ENCODE measurements at regions not wholly inside any gene's neighbourhood (a gene's known extent, or its start where the extent isn't known, plus 50 kb on each side); places are given as distances from the start of the nearest gene placed in this dataset.

DNA sequence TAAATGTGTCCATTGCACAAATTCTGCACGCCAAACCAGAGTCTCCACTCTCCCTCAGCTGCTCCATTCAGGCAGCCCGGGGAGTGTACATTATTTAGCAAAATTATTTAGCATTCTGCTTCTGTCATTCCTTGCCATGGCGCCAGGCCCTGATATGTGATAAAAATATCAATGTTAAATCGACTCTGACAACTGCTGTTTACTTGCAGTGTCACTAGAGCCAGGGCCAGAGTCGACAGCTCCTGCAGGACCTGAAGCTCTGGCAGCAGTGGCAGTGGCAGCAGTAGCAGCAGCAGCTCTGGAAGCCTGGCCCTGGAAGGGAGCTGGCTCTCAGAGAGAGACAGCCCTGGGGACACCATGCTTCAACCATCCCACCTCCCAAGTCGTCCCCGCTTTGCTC, 224.5 kb downstream of the BUD13 start:
- Mint-ChIP-seq H3K4me1 (peaks cover 0 to 1% (median 0%) of the 10 kb centered on the region in 3 donors), H3K27ac (no peak overlapping the region), H3K4me3 (no peak overlapping the region), H3K36me3 (no peaks in the 10 kb centered on the region), H3K27me3 (peaks cover 12% of the 10 kb centered on the region), H3K9me3 (peaks cover 0 to 1% (median 0%) of the 10 kb centered on the region in 3 donors)

DNA sequence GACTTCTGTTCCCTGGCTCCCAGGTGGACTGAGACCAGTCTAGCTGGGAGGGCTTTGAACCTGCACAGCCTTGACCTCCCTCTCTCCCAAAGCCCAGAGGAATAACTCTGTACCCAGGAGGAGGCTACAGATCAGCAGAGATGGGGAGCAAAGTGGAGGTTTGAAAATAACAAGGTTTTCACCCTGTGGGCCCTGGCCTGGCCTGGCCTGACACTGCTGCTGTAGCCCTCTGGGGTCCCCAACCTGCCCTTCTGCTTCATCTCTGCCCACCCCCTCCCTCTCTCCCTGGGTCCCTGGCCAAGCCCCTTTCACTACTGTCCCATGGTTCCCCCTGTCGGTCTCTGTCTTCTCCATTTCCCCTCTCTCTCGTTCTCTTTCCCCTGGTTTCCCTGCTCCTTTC, 225.2 kb downstream of the BUD13 start:
- peaks cover 0 to 1% (median 0%) of the 10 kb centered on the region in 3 donors for H3K9me3 Mint-ChIP-seq
- peaks cover 0 to 1% (median 0%) of the 10 kb centered on the region in 3 donors for H3K4me1 Mint-ChIP-seq
- peaks cover 12% of the 10 kb centered on the region for H3K27me3 Mint-ChIP-seq
- H3K4me3 Mint-ChIP-seq = no peak overlapping the region
- no peaks in the 10 kb centered on the region for H3K36me3 Mint-ChIP-seq
- no peak overlapping the region for H3K27ac Mint-ChIP-seq

DNA sequence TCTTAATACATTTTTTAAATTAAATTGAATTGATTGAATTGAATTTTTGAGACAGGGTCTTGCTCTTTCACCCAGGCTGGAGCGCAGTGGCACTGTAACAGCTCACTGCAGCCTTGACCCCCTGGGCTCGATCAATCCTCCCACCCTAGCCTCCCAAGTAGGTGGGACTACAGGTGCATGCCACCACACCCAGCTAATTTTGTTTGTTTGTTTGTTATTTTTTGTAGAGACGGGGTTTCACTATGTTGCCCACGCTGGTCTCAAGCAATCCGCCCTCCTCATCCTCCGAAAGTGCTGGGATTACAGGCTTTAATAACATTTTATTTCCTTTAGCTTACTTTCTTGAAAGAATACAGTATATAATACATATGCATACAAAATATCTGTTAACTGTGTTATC, 226.9 kb downstream of the BUD13 start:
- peaks cover 0 to 1% (median 0%) of the 10 kb centered on the region in 3 donors for H3K4me1 Mint-ChIP-seq
- no peaks in the 10 kb centered on the region for H3K9me3 Mint-ChIP-seq

DNA sequence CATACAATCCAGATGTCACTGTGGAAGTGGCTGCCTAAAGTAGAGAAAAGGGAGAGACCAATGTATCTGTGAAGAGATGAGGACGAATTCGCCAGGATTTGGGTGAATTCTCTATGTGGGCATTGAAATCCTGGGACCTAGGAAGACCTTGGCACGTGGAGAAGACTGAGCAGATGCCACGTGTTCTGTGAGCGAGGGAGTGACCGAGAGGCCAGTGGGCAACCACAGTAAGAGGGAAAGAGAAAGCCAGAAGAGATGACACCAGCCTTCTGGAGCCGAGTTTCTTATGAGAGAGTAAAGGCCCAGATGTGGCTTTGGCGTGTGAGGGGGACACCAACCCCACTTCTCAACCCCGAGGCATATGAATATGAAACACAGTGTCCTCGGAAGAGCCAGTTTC, 228.1 kb downstream of the BUD13 start:
- H3K4me1 Mint-ChIP-seq = no peaks in the 10 kb centered on the region
- no peaks in the 10 kb centered on the region for H3K36me3 Mint-ChIP-seq

More for the DNA sequence above, 226.9 kb downstream of the BUD13 start:
- H3K27ac Mint-ChIP-seq = no peak overlapping the region
- no peaks in the 10 kb centered on the region for H3K36me3 Mint-ChIP-seq
- H3K4me3 Mint-ChIP-seq = no peak overlapping the region
- peaks cover 8% of the 10 kb centered on the region for H3K27me3 Mint-ChIP-seq

DNA sequence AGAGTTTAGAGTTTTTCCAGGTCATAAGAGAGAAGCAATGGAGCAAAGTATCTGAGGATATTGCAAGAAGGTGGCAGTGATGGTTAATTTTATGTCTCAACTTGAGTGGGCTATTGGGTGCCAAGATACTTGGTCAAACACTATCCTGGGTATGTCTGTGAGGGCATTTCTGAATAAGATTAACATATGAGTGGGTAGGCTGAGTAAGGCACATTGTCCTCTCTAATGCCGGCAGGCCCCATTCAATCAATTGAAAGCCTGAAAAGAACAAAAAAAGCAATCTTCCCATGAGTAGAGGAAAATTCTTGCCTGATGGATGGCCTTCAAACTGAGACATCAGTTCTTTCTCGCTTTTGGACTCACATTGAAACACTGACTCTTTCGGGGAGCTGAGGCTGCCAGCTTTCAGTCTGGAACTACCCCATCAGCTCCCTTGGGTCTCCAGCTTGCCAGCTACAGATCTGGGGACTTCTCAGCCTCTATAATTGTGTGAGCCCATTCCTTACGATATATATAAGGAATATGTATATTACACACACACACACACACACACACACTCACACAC, 228.8 kb downstream of the BUD13 start:
- Mint-ChIP-seq H3K9me3 (no peaks in the 10 kb centered on the region), H3K4me1 (no peaks in the 10 kb centered on the region), H3K36me3 (no peaks in the 10 kb centered on the region), H3K4me3 (no peak overlapping the region), H3K27ac (no peak overlapping the region), H3K27me3 (peaks cover 10% of the 10 kb centered on the region)

More for the DNA sequence above, 228.1 kb downstream of the BUD13 start:
- Mint-ChIP-seq H3K27ac (no peak overlapping the region), H3K9me3 (no peaks in the 10 kb centered on the region), H3K4me3 (no peak overlapping the region), H3K27me3 (peaks cover 10% of the 10 kb centered on the region)

DNA sequence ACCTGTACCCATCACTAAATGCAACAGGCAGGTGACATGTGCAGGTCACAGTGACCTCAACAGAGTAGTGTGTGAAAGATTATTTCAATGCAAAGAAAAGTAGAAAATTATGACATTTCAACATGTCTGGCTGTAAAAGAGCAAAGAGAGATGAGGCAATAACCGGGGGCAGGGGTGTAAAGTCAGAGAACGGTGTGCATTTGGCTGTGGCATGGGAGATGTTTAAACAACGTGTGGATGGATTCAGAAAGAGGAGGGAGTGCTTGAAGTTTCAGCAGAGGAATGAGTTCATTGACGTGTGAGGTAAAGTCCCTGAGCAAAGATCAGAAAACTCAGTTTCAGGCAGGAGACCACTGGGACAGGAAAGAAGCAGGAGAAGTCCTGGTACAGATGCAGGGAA, 229.7 kb downstream of the BUD13 start:
- no peak overlapping the region for H3K4me3 Mint-ChIP-seq
- H3K27ac Mint-ChIP-seq = no peak overlapping the region
- no peaks in the 10 kb centered on the region for H3K36me3 Mint-ChIP-seq
- no peaks in the 10 kb centered on the region for H3K4me1 Mint-ChIP-seq
- peaks cover 14% of the 10 kb centered on the region for H3K27me3 Mint-ChIP-seq
- H3K9me3 Mint-ChIP-seq = no peaks in the 10 kb centered on the region

DNA sequence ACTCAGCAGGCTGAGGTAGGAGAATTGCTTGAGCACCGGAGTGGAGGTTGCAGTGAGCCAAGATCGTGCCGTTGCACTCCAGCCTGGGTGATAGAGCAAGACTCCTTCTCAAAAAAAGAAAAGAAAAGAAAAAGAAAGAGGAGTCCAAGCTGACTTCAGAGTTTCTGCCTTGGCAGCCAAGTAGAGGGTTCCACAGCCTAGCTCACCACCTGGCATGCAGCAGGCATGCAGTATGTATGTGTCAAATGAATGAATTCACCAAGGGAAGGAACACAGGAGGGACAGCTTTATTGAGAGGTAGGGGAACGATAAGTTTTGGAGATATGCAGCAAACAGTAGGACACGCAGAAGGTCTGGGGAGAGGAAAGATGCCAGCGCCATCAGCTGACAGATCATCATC, 230.4 kb downstream of the BUD13 start:
- Mint-ChIP-seq H3K9me3 (no peaks in the 10 kb centered on the region), H3K4me1 (no peaks in the 10 kb centered on the region), H3K27me3 (peaks cover 12% of the 10 kb centered on the region), H3K4me3 (no peak overlapping the region), H3K36me3 (no peaks in the 10 kb centered on the region), H3K27ac (no peak overlapping the region)

DNA sequence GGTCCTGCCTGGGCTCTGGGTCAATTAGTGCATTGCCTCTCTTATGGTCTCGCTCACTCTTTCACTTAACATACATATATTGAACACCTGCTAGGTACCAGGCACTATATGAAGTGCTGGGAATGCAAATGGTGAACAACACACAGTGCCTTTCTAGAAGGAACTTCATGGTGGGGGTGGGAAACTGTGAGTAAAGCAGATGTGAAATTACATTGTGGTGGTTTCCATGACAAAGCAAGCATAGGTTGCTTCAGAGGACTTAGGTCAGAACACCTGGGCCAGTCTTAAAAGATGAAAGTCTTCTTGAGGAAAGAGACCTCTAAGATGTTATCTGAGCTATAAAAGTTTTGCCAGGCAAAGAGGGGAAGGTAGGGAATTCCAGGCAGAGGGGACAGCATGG, 231.3 kb downstream of the BUD13 start:
- no peaks in the 10 kb centered on the region for H3K4me1 Mint-ChIP-seq
- H3K36me3 Mint-ChIP-seq = no peaks in the 10 kb centered on the region
- H3K9me3 Mint-ChIP-seq = no peaks in the 10 kb centered on the region
- H3K27ac Mint-ChIP-seq = no peak overlapping the region
- H3K27me3 Mint-ChIP-seq = peaks cover 19% of the 10 kb centered on the region
- H3K4me3 Mint-ChIP-seq = no peak overlapping the region

DNA sequence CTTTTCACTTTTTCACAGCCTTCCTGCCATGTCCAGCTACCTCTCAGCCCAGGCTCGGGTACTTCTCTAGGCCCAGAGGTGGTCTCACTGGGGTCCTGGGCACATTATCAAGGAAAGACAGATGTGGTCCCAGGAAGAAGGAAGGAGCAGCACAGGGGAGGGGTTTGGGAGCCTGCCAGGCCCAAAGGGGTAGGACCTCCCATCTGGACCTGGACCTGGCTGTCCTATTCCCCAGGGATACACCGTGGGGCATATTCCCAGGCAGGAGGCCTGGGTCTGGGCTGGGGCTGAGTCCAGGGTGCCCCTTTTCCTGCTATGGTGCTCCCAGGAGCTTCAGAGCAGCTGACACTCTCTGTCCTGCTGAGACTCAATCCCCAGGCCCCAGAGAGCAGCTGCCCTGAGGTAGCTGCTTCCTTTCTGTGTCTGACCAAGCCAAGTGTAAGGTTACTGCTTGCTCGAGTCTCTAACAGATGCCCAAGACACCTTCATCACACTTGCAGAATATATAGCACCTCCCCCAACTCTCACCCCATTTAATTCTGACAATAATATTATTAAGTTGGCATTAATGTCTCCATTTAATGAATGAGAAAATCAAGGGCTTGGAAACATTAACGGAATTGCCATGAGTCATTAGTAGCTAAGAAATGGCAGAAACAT, 232.0 kb downstream of the BUD13 start:
- Mint-ChIP-seq H3K4me3 (no peak overlapping the region), H3K27me3 (peaks cover 19% of the 10 kb centered on the region), H3K36me3 (no peaks in the 10 kb centered on the region), H3K9me3 (no peaks in the 10 kb centered on the region), H3K4me1 (no peaks in the 10 kb centered on the region), H3K27ac (no peak overlapping the region)

DNA sequence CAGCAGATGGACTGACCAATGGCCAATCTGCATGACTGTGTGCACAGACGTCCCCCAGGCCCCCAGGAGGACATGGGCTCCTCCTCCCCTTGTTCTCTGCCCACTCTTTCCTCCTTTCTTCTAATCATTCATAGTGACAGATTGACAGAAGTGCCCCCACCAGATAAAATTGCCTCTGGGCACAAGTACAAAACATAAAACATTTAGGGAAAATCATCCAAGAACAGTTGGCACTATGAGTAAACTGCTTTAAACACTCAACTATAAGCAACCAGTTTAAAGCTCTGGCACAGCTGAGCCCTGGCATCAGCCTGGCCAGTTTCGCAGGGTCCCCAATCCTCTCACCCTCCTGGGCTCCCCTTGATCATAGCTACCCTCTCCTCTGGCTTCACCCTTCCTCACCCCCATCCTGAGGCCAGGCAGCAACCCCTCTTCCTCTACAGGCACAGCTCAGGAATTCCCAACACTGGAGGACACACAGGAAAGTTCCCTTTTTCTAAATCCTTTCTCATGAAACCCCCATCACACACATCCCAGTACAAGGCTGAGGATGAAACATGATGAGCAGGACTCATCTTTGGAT, 232.9 kb downstream of the BUD13 start:
- no peak overlapping the region for H3K4me3 Mint-ChIP-seq
- H3K27ac Mint-ChIP-seq = no peak overlapping the region
- H3K36me3 Mint-ChIP-seq = no peaks in the 10 kb centered on the region
- H3K27me3 Mint-ChIP-seq = peaks cover 19% of the 10 kb centered on the region
- H3K4me1 Mint-ChIP-seq = no peaks in the 10 kb centered on the region
- no peaks in the 10 kb centered on the region for H3K9me3 Mint-ChIP-seq

DNA sequence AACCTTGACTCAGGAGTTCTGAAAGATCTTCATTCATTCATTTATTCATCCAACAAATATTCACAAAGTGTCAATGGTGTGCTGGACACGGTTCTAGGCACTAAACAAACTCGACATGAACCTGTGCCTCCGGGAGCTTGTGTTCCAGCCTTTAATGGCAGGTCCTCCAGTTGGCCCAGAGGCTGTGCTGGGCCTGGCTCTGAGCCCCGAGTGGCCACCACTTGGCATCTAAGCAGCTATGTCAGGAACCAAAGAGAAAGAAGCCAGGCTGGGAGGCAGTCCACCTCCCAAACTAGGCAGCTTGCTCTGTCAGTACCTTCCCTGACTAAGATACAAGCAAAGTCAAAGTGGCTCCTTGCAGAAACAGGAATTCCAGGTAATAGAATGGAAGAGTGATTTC, 233.6 kb downstream of the BUD13 start:
- no peaks in the 10 kb centered on the region for H3K36me3 Mint-ChIP-seq
- H3K27me3 Mint-ChIP-seq = peaks cover 24% of the 10 kb centered on the region
- H3K9me3 Mint-ChIP-seq = peaks cover 0 to 2% (median 0%) of the 10 kb centered on the region in 3 donors
- H3K4me3 Mint-ChIP-seq = no peak overlapping the region
- H3K27ac Mint-ChIP-seq = no peak overlapping the region
- no peaks in the 10 kb centered on the region for H3K4me1 Mint-ChIP-seq

DNA sequence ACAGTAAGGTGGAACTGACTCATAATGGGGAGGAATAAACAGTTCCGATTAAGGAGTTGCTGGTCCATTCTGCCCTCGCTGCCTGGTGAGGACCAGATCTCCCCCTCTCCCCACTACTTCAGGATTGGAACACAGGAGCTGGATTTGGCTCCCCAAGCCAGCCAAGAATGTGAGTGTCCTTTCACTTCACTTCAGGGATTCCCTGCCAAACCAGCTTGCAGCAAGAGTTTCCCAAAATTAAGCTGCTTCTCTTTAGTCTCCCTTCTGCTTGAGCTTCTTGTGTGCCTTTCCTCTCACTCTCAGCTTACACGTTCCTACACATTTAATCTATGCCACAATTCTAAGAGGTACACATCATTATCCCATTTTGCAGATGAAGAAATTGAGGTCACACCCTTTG, 234.1 kb downstream of the BUD13 start:
- Mint-ChIP-seq H3K27me3 (peaks cover 27% of the 10 kb centered on the region), H3K36me3 (no peaks in the 10 kb centered on the region), H3K27ac (no peak overlapping the region), H3K4me3 (no peak overlapping the region), H3K9me3 (peaks cover 0 to 2% (median 0%) of the 10 kb centered on the region in 3 donors), H3K4me1 (peaks cover 0 to 2% (median 0%) of the 10 kb centered on the region in 3 donors)

DNA sequence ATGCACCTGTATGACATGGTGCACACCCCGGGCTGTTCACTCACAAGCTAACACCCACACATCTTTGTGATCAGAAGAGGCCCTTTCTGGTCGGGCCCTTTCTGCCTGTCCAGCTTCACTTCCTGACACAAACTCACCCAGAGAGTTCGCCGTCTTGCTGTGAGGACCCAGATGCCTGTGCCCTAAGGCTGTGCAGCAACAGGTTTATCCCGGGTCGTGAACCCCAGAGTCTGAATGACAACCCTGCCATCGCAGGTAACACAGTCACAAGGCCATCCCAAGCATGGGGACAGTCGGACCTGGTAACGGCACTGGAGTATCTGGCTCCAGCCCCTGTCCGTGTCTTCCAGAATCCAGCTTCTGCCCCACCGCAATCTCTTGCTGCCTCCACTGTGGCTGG, 235.1 kb downstream of the BUD13 start:
- Mint-ChIP-seq H3K27ac (no peak overlapping the region), H3K4me3 (no peak overlapping the region), H3K27me3 (peaks cover 31% of the 10 kb centered on the region), H3K9me3 (peaks cover 0 to 2% (median 0%) of the 10 kb centered on the region in 3 donors), H3K4me1 (peaks cover 0 to 2% (median 0%) of the 10 kb centered on the region in 3 donors), H3K36me3 (no peaks in the 10 kb centered on the region)

DNA sequence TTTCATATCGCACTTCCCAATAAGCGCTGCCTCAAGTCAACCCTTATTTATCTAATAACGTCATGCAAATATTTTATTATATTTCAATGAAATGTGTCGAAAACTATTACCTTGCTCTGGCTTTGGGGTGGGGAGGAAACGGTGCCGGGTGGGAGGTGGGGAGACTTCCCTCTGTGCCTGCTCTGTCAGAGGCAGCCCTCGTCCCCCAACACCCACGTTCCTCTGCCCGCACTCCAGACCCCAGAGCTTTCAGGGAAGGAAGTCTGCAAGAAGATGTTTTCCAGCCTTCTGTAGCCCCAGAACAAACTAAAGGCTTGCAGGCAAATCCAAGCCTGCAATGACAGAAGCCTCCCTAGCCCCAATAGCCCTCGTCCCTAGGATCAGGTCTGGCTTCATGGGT, 235.7 kb downstream of the BUD13 start:
- Mint-ChIP-seq H3K4me3 (no peak overlapping the region), H3K4me1 (peaks cover 0 to 2% (median 0%) of the 10 kb centered on the region in 3 donors), H3K27me3 (peaks cover 31% of the 10 kb centered on the region), H3K27ac (no peak overlapping the region), H3K9me3 (peaks cover 0 to 2% (median 0%) of the 10 kb centered on the region in 3 donors), H3K36me3 (no peaks in the 10 kb centered on the region)

DNA sequence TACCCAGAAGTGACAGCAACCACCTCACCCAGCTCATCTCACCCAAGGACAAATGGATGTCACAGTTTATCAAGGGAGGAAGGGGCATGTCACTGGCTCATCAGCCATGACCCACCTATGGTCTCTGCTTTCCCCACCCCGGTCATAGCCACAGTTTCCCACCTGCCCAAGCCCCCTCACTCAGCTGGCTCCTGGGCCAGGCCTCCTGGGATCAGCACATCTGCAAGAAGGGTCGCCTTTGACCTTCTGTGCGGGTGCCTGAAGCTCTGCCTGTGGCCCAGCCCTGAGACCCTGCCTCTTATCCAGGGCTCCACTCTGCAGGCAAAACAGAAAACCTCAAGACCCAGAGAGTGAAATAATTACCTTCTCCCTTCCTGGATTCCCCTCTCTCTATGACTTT, 236.4 kb downstream of the BUD13 start:
- H3K9me3 Mint-ChIP-seq = peaks cover 0 to 2% (median 0%) of the 10 kb centered on the region in 3 donors
- peaks cover 38% of the 10 kb centered on the region for H3K27me3 Mint-ChIP-seq
- no peaks in the 10 kb centered on the region for H3K36me3 Mint-ChIP-seq
- H3K27ac Mint-ChIP-seq = no peak overlapping the region
- peaks cover 0 to 2% (median 0%) of the 10 kb centered on the region in 3 donors for H3K4me1 Mint-ChIP-seq
- no peak overlapping the region for H3K4me3 Mint-ChIP-seq

DNA sequence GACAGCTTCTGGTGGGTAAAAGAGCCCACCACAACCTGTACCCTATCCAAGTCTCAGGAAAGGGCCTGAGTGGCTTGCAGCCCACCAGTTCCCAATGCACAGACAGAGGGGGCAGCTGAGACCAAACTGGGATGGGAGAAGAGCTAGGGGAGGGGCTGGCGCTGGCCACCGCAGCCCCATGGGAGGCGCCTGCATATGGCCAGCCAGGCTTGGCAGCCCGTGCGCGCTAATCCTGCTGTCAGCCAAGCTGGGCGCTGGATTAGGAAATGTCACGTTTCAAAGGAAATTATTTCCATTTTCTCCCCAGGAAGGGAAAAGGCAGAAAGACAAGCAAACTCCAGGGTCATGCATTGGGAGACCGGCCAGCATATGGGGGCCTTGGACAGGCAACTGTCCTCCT, 236.8 kb downstream of the BUD13 start:
- H3K27me3 Mint-ChIP-seq = peaks cover 38% of the 10 kb centered on the region
- H3K9me3 Mint-ChIP-seq = peaks cover under 1 to 3% (median 2%) of the 10 kb centered on the region in 3 donors
- H3K4me3 Mint-ChIP-seq = no peak overlapping the region
- no peak overlapping the region for H3K27ac Mint-ChIP-seq
- peaks cover 0 to 2% (median 0%) of the 10 kb centered on the region in 3 donors for H3K4me1 Mint-ChIP-seq
- no peaks in the 10 kb centered on the region for H3K36me3 Mint-ChIP-seq

All from IgD-negative memory B cell (primary cell).